ENCODE measurements at regions not wholly inside any gene's neighbourhood (a gene's known extent, or its start where the extent isn't known, plus 50 kb on each side); places are given as distances from the start of the nearest gene placed in this dataset.
"Not testable (repeated sequence)": the region's sequence is repeated elsewhere in the genome, so short reads cannot be mapped to it uniquely, and the experiment has no call there.

- not testable (repeated sequence) for TF ChIP-seq CTCF (IDR thresholded peaks at IDR 0.05); ZFX (IDR thresholded peaks at IDR 0.05; ENCODE audit: borderline replicate concordance)
Observed at GRCh38 chr6:58358452-58358851, 1041.0 kb downstream of the PRIM2 start.

All from 22Rv1 (cell line).